ENCODE measurements at regions not wholly inside any gene's neighbourhood (a gene's known extent, or its start where the extent isn't known, plus 50 kb on each side); places are given as distances from the start of the nearest gene placed in this dataset.
A peak's percentile ranks its signal among the peaks of the same experiment; 100 is the strongest.

- TF ChIP-seq ZNF791 (tag by site-specific recombination; IDR thresholded peaks at IDR 0.05) = no peak
- no peak for TF ChIP-seq ZNF16 (tag by site-specific recombination; IDR thresholded peaks at IDR 0.05; ENCODE audit: low read depth)
- no peak for TF ChIP-seq ZNF248 (tag by site-specific recombination; IDR thresholded peaks at IDR 0.05)
- no peak for TF ChIP-seq ZNF670 (tag by site-specific recombination; IDR thresholded peaks at IDR 0.05; ENCODE audit: low read depth)
- no peak for TF ChIP-seq ZBTB20 (tag by site-specific recombination; IDR thresholded peaks at IDR 0.05)
Measured at GRCh38 chr14:85218982-85219381, 311.0 kb upstream of the FLRT2 start (continued).

- Histone ChIP-seq H3K27ac (ENCODE audit: extremely low read depth, low read depth, low read length) (no peak overlapping the region), H3K4me1 (ENCODE audit: control insufficient read depth, insufficient read depth, low read length) (peaks cover 12% of the 10 kb centered on the region; the same call in 1 of the 2 replicates)
Measured at GRCh38 chr14:85221832-85222231, 308.1 kb upstream of the FLRT2 start.

GRCh38 chr14:85222341-85222740 lies 307.6 kb upstream of the FLRT2 start:
- ChIA-PET CTCF (interaction anchor here (1.1 kb wide), 1 partner anchor 10 kb away, joined by 3 read pairs; no protein-coding TSS in a partner anchor), POLR2A (no interaction called here)
- Histone ChIP-seq H3K4me1 (ENCODE audit: control insufficient read depth, insufficient read depth, low read length) (peaks cover 9% of the 10 kb centered on the region; the same call in 1 of the 2 replicates), H3K9me3 (ENCODE audit: control insufficient read depth, insufficient read depth, low read depth, low read length) (no peaks in the 10 kb centered on the region), H3K27ac (ENCODE audit: extremely low read depth, low read depth, low read length) (no peak overlapping the region), H3K36me3 (ENCODE audit: control insufficient read depth in 2 of 2, insufficient read depth in 1 of 2, low read length in 2 of 2) (no peaks in the 10 kb centered on the region), H3K4me3 (ENCODE audit: low read depth, low read length) (no peak overlapping the region)
- TF ChIP-seq ZNF37A (tag by site-specific recombination; IDR thresholded peaks at IDR 0.05) (no peak), REPIN1 (tag by site-specific recombination; IDR thresholded peaks at IDR 0.05; ENCODE audit: low read depth) (no peak), ZNF792 (tag by site-specific recombination; IDR thresholded peaks at IDR 0.05) (no peak), ZNF174 (tag by site-specific recombination; IDR thresholded peaks at IDR 0.05) (no peak), ZNF830 (tag by site-specific recombination; IDR thresholded peaks at IDR 0.05; ENCODE audit: low read depth) (no peak), ZNF394 (tag by site-specific recombination; IDR thresholded peaks at IDR 0.05; ENCODE audit: borderline replicate concordance) (no peak), ZNF626 (tag by site-specific recombination; IDR thresholded peaks at IDR 0.05) (no peak), ZNF354C (tag by site-specific recombination; IDR thresholded peaks at IDR 0.05; ENCODE audit: borderline replicate concordance, low read depth) (no peak), ZNF549 (tag by site-specific recombination; IDR thresholded peaks at IDR 0.05) (no peak), ZNF211 (tag by site-specific recombination; IDR thresholded peaks at IDR 0.05; ENCODE audit: low read depth) (no peak), ZNF623 (tag by site-specific recombination; IDR thresholded peaks at IDR 0.05) (no peak), GLIS2 (tag by site-specific recombination; IDR thresholded peaks at IDR 0.05) (no peak), ZNF132 (tag by site-specific recombination; IDR thresholded peaks at IDR 0.05; ENCODE audit: borderline replicate concordance) (no peak), ZSCAN30 (tag by site-specific recombination; IDR thresholded peaks at IDR 0.05) (no peak), ZNF426 (tag by site-specific recombination; IDR thresholded peaks at IDR 0.05) (no peak), ZNF433 (tag by site-specific recombination; IDR thresholded peaks at IDR 0.05; ENCODE audit: low read depth) (no peak)

More at GRCh38 chr14:85221832-85222231, 308.1 kb upstream of the FLRT2 start:
- Histone ChIP-seq H3K4me3 (ENCODE audit: low read depth, low read length) (no peak overlapping the region), H3K36me3 (ENCODE audit: control insufficient read depth in 2 of 2, insufficient read depth in 1 of 2, low read length in 2 of 2) (no peaks in the 10 kb centered on the region), H3K9me3 (ENCODE audit: control insufficient read depth, insufficient read depth, low read depth, low read length) (no peaks in the 10 kb centered on the region)
- ChIA-PET POLR2A (no interaction called here), CTCF (interaction anchor here (0.6 to 1.1 kb wide), 2 partner anchors 10 to 306 kb away, joined by 3 read pairs; no protein-coding TSS in a partner anchor)
- TF ChIP-seq ZNF18 (tag by site-specific recombination; IDR thresholded peaks at IDR 0.05) (no peak), ATF2 (tag by site-specific recombination; IDR thresholded peaks at IDR 0.05; ENCODE audit: low read depth) (peak; percentile 58)
